HEK293T (cell line): ENCODE measurements at regions not wholly inside any gene's neighbourhood (a gene's known extent, or its start where the extent isn't known, plus 50 kb on each side); places are given as distances from the start of the nearest gene placed in this dataset.

ENCODE experiments used
- CTCF ChIA-PET: fragments of 350-600 bp; formaldehyde crosslinking; extraction: SDS; loops from one replicate; lab custom pipeline; 2021; ENCODE audit warnings: antibody characterized with exemption, inconsistent platforms; lab: Yijun Ruan, JAX
- POLR2A ChIA-PET: fragments of 350-600 bp; formaldehyde crosslinking; extraction: SDS; loops from one replicate; lab custom pipeline; 2020; ENCODE audit warnings: antibody characterized with exemption, inconsistent platforms; lab: Yijun Ruan, JAX
- DNase-seq: peaks from one replicate; pipeline ENCODE4 v3.0.0; 2012; ENCODE audit warnings: mixed read lengths; ENCODE audit errors: extremely low spot score
- ARNT ChIP-seq: fragments of 450-650 bp; IDR thresholded peaks from 2 replicates; pipeline ENCODE4 v1.6.1; 2017; ENCODE audit warnings: mild to moderate bottlenecking
- BHLHE40 ChIP-seq: fragments of 450-650 bp; IDR thresholded peaks from 2 replicates; pipeline ENCODE4 v1.6.1; 2016; ENCODE audit warnings: mild to moderate bottlenecking, moderate library complexity, borderline replicate concordance
- CTBP1 ChIP-seq: fragments of 450-650 bp; IDR thresholded peaks from 2 replicates; pipeline ENCODE4 v1.6.1; 2016; ENCODE audit warnings: borderline replicate concordance
- ELF4 ChIP-seq: fragments of 450-650 bp; IDR thresholded peaks from 2 replicates; pipeline ENCODE4 v1.6.1; 2017; ENCODE audit warnings: antibody characterized with exemption
- FOXA1 ChIP-seq: fragments of 450-650 bp; IDR thresholded peaks from 2 replicates; pipeline ENCODE4 v1.6.1; 2016; ENCODE audit warnings: mild to moderate bottlenecking
- FOXK2 ChIP-seq: fragments of 450-650 bp; IDR thresholded peaks from 2 replicates; pipeline ENCODE4 v1.6.1; 2016; ENCODE audit warnings: mild to moderate bottlenecking
- FOXM1 ChIP-seq: fragments of 450-650 bp; IDR thresholded peaks from 2 replicates; pipeline ENCODE4 v1.6.1; 2017; ENCODE audit warnings: mild to moderate bottlenecking, borderline replicate concordance
- HDGF ChIP-seq: fragments of 450-650 bp; IDR thresholded peaks from 2 replicates; pipeline ENCODE4 v1.6.1; 2017; ENCODE audit warnings: antibody characterized with exemption, borderline replicate concordance
- L3MBTL2 ChIP-seq: fragments of 450-650 bp; conservative IDR thresholded peaks from 2 replicates; pipeline ENCODE4 v1.6.1; 2016; ENCODE audit warnings: mild to moderate bottlenecking
- LEF1 ChIP-seq: fragments of 450-650 bp; IDR thresholded peaks from 2 replicates; pipeline ENCODE4 v1.6.1; 2017; ENCODE audit warnings: mild to moderate bottlenecking, borderline replicate concordance
- NFRKB ChIP-seq: fragments of 450-650 bp; IDR thresholded peaks from 2 replicates; pipeline ENCODE4 v1.6.1; 2016; ENCODE audit warnings: mild to moderate bottlenecking, moderate library complexity
- SP1 ChIP-seq: fragments of 450-650 bp; IDR thresholded peaks from 2 replicates; pipeline ENCODE4 v1.6.1; 2017
- SUZ12 ChIP-seq: fragments of 450-650 bp; IDR thresholded peaks from 2 replicates; pipeline ENCODE4 v1.6.1; 2016; ENCODE audit warnings: mild to moderate bottlenecking
- TARDBP ChIP-seq: fragments of 450-650 bp; IDR thresholded peaks from 2 replicates; pipeline ENCODE4 v1.6.1; 2016
- ZNF384 ChIP-seq: fragments of 450-650 bp; IDR thresholded peaks from 2 replicates; pipeline ENCODE4 v1.6.1; 2016
- TF ChIP-seq, protein P1 (sequence below): fragments of 450-650 bp; IDR thresholded peaks from 2 replicates; pipeline ENCODE4 v1.6.1; 2016

DNA sequence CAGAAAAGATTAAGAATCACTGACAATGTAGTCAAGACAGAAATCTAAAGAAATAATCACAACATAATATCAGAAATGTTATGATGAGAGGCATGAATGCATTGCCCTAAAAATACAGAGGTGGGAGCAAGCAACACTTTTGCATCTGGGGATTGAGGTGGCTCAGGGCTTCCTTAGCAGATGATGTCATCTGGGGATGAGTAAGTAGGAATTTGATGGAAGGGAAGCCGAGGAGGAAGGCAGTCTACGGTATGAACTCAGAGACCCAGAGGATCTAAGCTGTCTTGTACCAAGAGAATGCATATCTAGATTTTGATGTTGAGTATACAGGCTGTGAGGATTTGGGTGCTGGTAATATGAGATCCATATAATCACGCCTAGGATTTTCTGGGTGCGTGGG, 193.0 kb upstream of the SNX19 start:
- ChIA-PET CTCF (no interaction called here), POLR2A (no interaction called here)
- no peak for TF ChIP-seq FOXM1
- TF ChIP-seq ZNF384: no peak
- TF ChIP-seq, protein P1, sequence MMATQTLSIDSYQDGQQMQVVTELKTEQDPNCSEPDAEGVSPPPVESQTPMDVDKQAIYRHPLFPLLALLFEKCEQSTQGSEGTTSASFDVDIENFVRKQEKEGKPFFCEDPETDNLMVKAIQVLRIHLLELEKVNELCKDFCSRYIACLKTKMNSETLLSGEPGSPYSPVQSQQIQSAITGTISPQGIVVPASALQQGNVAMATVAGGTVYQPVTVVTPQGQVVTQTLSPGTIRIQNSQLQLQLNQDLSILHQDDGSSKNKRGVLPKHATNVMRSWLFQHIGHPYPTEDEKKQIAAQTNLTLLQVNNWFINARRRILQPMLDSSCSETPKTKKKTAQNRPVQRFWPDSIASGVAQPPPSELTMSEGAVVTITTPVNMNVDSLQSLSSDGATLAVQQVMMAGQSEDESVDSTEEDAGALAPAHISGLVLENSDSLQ: no peak
- no peak for TF ChIP-seq L3MBTL2
- TF ChIP-seq BHLHE40: no peak
- no peak for TF ChIP-seq HDGF
- no peak for DNase-seq

DNA sequence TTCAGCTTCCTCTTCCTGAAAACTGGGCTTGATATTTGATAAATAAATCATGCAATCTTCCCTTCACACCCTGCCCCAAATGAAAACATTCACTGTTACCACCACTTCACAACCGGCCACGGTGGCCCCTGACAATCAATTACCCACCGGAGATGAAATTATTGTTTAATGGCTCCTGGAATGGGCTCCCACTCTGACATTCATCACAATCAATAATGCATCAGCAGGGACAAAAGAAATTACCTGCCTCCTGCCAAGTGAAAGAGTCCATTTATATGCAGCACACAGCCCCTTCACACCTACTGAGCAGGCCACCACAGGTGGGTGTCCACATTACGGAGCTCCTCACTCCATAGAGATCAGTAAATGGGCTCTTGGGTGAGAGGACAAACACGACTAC, 193.5 kb upstream of the SNX19 start:
- TF ChIP-seq SUZ12 (no peak), BHLHE40 (no peak), SP1 (no peak), HDGF (no peak), CTBP1 (no peak), LEF1 (no peak), ZNF384 (no peak), ARNT (no peak), ELF4 (no peak), NFRKB (no peak), FOXK2 (no peak), FOXM1 (no peak), TARDBP (no peak), FOXA1 (no peak)
- TF ChIP-seq, protein P1: no peak

DNA sequence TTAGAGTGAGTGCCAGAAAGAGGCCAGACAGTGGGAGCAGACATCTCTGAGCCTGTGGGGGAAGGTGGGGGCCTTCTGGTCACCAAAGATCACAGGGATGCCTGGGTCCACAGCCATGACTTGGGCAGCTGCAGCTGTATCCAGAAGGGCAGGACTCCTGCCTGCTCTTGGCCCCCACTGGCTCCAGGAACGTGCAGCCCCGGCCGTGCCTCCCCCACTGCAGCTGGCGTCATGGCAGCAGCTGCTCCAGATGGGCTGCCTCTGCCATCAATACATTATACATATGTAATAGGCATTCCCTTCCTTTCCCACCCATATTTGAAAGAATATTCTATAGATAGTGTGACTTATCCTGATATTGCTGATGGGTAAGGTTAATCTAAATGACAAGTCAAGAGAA, 195.5 kb upstream of the SNX19 start:
- TF ChIP-seq L3MBTL2: no peak
- TF ChIP-seq ZNF384: no peak
- TF ChIP-seq SUZ12: no peak
- no peak for TF ChIP-seq ARNT
- TF ChIP-seq NFRKB: no peak
- no peak for TF ChIP-seq LEF1
- no peak for TF ChIP-seq FOXA1
- TF ChIP-seq FOXM1: no peak
- TF ChIP-seq BHLHE40: no peak
- no peak for TF ChIP-seq HDGF
- TF ChIP-seq FOXK2: no peak
- no peak for TF ChIP-seq SP1
- TF ChIP-seq TARDBP: no peak
- TF ChIP-seq, protein P1: no peak
- TF ChIP-seq ELF4: no peak
- ChIA-PET POLR2A (no interaction called here), CTCF (no interaction called here)
- no peak for DNase-seq

More for the DNA sequence above, 193.5 kb upstream of the SNX19 start:
- DNase-seq: no peak
- ChIA-PET CTCF (no interaction called here), POLR2A (no interaction called here)

DNA sequence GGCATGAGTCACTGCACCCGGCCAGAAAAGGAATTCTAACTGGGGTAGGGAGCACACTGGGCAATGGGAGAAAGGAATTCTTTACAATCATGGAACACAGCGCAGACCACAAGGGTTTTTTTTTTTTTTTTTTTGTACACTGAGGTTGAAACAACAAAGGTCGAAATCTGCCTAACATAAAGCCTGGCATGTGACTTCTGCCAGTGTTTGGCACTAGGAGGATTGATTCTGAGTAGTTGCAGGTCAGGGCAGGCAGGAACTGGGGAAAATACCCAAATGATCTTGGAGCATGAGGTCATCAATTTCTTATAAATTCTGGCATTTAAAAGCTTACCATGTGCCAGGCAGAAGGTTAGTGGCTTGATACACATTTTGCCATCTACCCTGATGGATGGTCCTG, 202.0 kb upstream of the SNX19 start:
- DNase-seq: no peak
- POLR2A ChIA-PET: no interaction called here
- TF ChIP-seq ZNF384: no peak
- no peak for TF ChIP-seq TARDBP
- TF ChIP-seq FOXA1: no peak
- no peak for TF ChIP-seq SP1
- no peak for TF ChIP-seq HDGF
- no peak for TF ChIP-seq BHLHE40
- TF ChIP-seq ARNT: no peak
- TF ChIP-seq SUZ12: no peak
- no peak for TF ChIP-seq ELF4
- no peak for TF ChIP-seq LEF1
- TF ChIP-seq, protein P1: no peak
- no peak for TF ChIP-seq FOXM1
- no peak for TF ChIP-seq NFRKB
- no peak for TF ChIP-seq CTBP1
- no peak for TF ChIP-seq FOXK2
- no peak for TF ChIP-seq L3MBTL2
- CTCF ChIA-PET: no interaction called here

DNA sequence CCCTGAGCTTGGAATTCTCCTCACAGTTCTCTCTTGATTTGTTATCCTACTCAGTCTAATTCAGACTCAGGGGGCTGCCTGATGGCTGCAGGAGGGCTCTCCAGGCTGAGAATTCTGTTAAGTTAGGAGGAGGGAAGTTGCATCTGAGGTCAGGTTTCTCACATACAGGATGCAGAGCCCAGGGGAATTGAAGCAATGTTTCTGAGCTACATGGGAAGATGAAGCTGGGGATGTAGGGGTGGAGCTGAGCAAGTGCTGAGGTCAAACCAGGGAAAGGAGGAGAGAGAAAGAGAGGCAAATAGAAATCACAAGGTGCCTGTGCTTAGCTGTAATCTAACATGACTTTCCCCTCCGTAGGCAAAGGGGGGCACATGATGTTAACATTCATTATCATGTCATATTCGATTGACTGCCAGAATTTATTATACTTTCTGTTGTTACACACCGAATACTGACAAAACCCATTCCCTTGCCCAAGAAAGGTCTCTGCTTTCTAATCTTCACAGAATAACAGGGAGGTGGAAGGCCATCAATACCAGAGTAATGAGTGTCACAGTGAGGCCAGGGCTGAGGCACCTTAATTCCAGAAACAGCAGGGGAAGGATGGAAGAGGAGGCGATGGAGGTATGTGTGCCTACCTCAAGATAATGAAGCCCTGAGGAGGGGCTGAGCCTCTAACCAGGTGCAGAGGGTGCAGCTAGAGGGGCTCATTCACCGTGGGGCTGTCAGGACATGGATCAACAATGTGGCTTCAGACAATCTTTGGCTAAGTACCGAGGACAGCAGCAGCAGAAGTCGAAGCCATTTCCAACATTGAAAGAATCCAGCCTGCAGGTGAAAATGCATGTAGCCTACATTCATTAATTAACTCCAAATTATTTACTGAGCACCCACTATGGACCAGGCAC, 205.4 kb upstream of the SNX19 start:
- TF ChIP-seq TARDBP (no peak), L3MBTL2 (no peak)
- CTCF ChIA-PET: no interaction called here
- DNase-seq: no peak
- POLR2A ChIA-PET: no interaction called here

DNA sequence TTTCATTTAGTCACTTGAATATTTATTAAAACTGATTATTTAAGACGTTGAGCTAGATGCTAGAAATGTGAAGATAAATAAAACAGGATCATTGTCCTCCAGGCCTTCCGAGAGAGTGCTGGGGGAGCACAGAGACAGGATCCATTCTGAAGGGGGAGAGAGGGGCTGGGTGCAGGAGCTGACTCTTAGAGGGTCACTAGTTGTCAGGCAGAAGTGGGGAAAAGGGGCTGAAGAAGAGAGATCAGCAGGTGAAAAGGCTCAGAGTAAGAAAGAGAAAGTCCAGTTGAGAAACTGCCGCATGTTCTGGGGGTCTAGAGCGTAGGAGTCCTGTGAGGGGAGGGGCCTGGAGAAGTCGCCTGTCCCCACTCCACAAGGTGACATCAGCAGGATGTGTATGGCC, 206.2 kb upstream of the SNX19 start:
- no peak for DNase-seq
- TF ChIP-seq SP1: no peak
- no peak for TF ChIP-seq LEF1
- no peak for TF ChIP-seq ELF4
- POLR2A ChIA-PET: no interaction called here
- CTCF ChIA-PET: no interaction called here
